ENCODE measurements at regions not wholly inside any gene's neighbourhood (a gene's known extent, or its start where the extent isn't known, plus 50 kb on each side); places are given as distances from the start of the nearest gene placed in this dataset.

DNA sequence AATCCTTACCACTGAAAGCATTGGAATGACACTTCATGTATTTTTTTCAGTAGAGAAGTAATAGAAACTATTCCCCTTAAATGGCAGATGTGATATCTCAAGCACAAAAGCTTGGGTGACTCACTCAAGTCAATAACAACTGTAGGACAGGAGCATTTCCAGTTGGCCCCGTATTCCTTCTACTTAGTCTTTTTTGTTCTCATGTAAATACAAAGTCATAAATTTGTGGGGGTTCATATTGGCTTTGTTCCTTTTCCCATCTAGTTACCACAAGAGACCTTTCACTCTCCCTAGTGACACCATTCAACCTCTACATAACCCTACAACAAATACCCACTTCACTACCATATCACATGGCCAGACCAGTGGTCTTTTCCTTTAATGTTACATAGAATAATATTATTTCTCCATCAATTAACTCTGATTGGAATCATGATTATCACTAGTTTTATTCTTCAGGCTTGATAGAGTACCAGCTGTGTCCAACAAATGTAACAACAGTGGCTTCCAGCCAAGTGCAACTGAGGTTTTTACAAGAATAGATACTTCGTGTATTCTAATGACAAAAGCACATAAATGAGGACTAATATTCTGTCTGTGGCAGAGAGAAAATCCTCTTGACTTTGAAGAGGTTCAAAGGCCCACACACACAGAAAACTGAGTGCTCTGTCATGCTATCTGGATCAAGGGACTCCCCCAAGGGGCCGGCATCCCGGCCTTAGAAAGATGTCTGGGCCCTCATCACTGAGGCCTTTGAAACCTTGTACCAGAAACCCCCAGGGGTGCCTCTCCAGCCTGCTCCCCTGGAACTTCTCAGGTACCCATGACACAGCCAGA lies 94.0 kb upstream of the THBS1 start:
- Histone ChIP-seq H3K4me3 (ENCODE audit: low read depth in 2 of 2, low read length in 2 of 2) (no peak overlapping the region), H3K27me3 (ENCODE audit: control insufficient read depth, insufficient read depth, low read length) (no peaks in the 10 kb centered on the region), H3K27ac (ENCODE audit: low read length) (no peak overlapping the region), H3K36me3 (ENCODE audit: control insufficient read depth, insufficient read depth, low read length) (no peaks in the 10 kb centered on the region), H3K4me1 (ENCODE audit: control insufficient read depth, insufficient read depth, low read length) (no peaks in the 10 kb centered on the region), H3K9me3 (ENCODE audit: control insufficient read depth, insufficient read depth, low read depth, low read length) (no peaks in the 10 kb centered on the region)
- no TSS peak for BruUV-seq (replicated peaks)
- intact Hi-C loops (cut with micrococcal nuclease; ENCODE audit: unreplicated experiment) = no loop called here
- ChIA-PET POLR2A (no interaction called here), CTCF (no interaction called here)
- ATAC-seq (no peak), DNase-seq (ENCODE audit: low read depth, low spot score) (no peak)
- TF ChIP-seq POLR2AphosphoS5 (IDR thresholded peaks at IDR 0.05; ENCODE audit: low read depth, low read length) (no peak), SIN3A (IDR thresholded peaks at IDR 0.05; ENCODE audit: borderline replicate concordance, insufficient read depth, low read depth, low read length) (no peak), CTCF (IDR thresholded peaks at IDR 0.05) (no peak)
- in situ Hi-C loops (cut with HindIII; ENCODE audit: low pct_unique_long_range_greater_than_20kb, low sequenced_read_pairs) = no loop called here

DNA sequence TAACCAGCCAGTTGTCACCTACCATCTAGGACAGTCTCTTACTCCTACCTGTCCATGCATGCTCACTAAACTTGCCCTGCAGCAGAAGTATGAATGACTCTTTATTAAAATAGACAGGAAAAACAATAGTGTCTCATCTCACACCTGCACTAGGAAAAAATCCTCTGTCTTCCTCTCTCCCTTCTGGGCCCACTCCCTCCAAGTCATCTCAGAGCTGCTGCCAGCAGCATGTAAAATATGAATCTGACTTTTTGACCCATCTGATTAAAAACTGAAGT lies 93.5 kb upstream of the THBS1 start:
- H3K9me3 ChIP-seq (ENCODE audit: control insufficient read depth, insufficient read depth, low read depth, low read length) = no peaks in the 10 kb centered on the region
- H3K27ac ChIP-seq (ENCODE audit: low read length) = no peak overlapping the region
- BruUV-seq (replicated peaks) = no TSS peak
- POLR2A ChIA-PET = no interaction called here
- intact Hi-C loops (cut with micrococcal nuclease; ENCODE audit: unreplicated experiment) = no loop called here
- no peak overlapping the region for H3K4me3 ChIP-seq (ENCODE audit: low read depth in 2 of 2, low read length in 2 of 2)
- ATAC-seq = no peak
- DNase-seq (ENCODE audit: low read depth, low spot score) = no peak
- no peaks in the 10 kb centered on the region for H3K27me3 ChIP-seq (ENCODE audit: control insufficient read depth, insufficient read depth, low read length)
- H3K4me1 ChIP-seq (ENCODE audit: control insufficient read depth, insufficient read depth, low read length) = no peaks in the 10 kb centered on the region
- CTCF ChIA-PET = no interaction called here
- TF ChIP-seq CTCF (IDR thresholded peaks at IDR 0.05) (no peak), SIN3A (IDR thresholded peaks at IDR 0.05; ENCODE audit: borderline replicate concordance, insufficient read depth, low read depth, low read length) (no peak), REST (IDR thresholded peaks at IDR 0.05; ENCODE audit: insufficient read depth in 1 of 2, low read depth in 2 of 2, low read length in 1 of 2) (no peak), POLR2AphosphoS5 (IDR thresholded peaks at IDR 0.05; ENCODE audit: low read depth, low read length) (no peak), TCF7L2 (IDR thresholded peaks at IDR 0.05; ENCODE audit: low read depth, low read length) (no peak)
- no peaks in the 10 kb centered on the region for H3K36me3 ChIP-seq (ENCODE audit: control insufficient read depth, insufficient read depth, low read length)
- in situ Hi-C loops (cut with HindIII; ENCODE audit: low pct_unique_long_range_greater_than_20kb, low sequenced_read_pairs) = no loop called here

All from Panc1 (cell line).